A549 (cell line): ENCODE measurements at regions not wholly inside any gene's neighbourhood (a gene's known extent, or its start where the extent isn't known, plus 50 kb on each side); places are given as distances from the start of the nearest gene placed in this dataset.

Experiments
- ATAC-seq, 2 experiments: fragments of 200-7000 bp in 1 of 2; fragments of >200 bp in 1 of 2; cut with Nextera tagmentation in 1 of 2; cut with Tn5 transposase in 1 of 2; 3 replicates each; pipeline versions ENCODE4 v1.8.0 to v1.9.1; 2018 to 2020; ENCODE audit warnings: mild to moderate bottlenecking in 1 of 2, moderate library complexity in 1 of 2
- CTCF ChIA-PET: fragments of 300-600 bp; sonication (Branson Sonifier 250); formaldehyde crosslinking; extraction: SDS; loops from one replicate; lab custom pipeline; 2021; ENCODE audit warnings: antibody characterized with exemption, inconsistent platforms; lab: Yijun Ruan, JAX
- POLR2A ChIA-PET: fragments of 350-600 bp; formaldehyde crosslinking; extraction: SDS; loops from one replicate; lab custom pipeline; 2021; ENCODE audit warnings: antibody characterized with exemption, inconsistent platforms; lab: Yijun Ruan, JAX
- DNase-seq, 2 experiments: peaks; one replicate each; pipeline versions ENCODE4 v3.0.0 to v3.0.0-alpha.2; 2011 to 2016; ENCODE audit warnings: low read depth in 1 of 2, low spot score in 1 of 2
- FAIRE-seq: peaks from 2 replicates; lab custom pipeline; 2011; peaks lifted over from hg19 to GRCh38; lab: Jason Lieb, UNC
- H3K27ac ChIP-seq, 2 experiments: fragments of >200 bp; sonication (Bioruptor Twin); formaldehyde crosslinking; 3 replicates each; pipeline ENCODE4 v1.5.1; 2016 to 2017
- H3K4me1 ChIP-seq: fragments of >200 bp; sonication (Bioruptor Twin); formaldehyde crosslinking; 3 replicates; pipeline ENCODE4 v1.6.1; 2016
- H3K4me2 ChIP-seq: fragments of >200 bp; sonication (Bioruptor Twin); formaldehyde crosslinking; 3 replicates; pipeline ENCODE4 v1.6.1; 2016
- H3K4me3 ChIP-seq: fragments of >200 bp; sonication (Bioruptor Twin); formaldehyde crosslinking; 3 replicates; pipeline ENCODE4 v1.5.1; 2016
- H3K9me3 ChIP-seq: fragments of >200 bp; sonication (Bioruptor Twin); formaldehyde crosslinking; 3 replicates; pipeline ENCODE4 v1.6.1; 2016
- BHLHE40 ChIP-seq: IDR thresholded peaks from 2 replicates; pipeline ENCODE4 v1.6.1; 2012; ENCODE audit warnings: low read depth, low read length, inconsistent platforms
- CEBPB ChIP-seq, 2 experiments: fragments of >200 bp in 1 of 2; sonication (Bioruptor Twin) in 1 of 2; formaldehyde crosslinking in 1 of 2; IDR thresholded peaks; 2 replicates each; pipeline ENCODE4 v1.6.1; 2012 to 2016
- CHD4 ChIP-seq: fragments of 200-600 bp; sonication (generic); IDR thresholded peaks from 2 replicates; pipeline ENCODE4 v1.6.1; 2016; ENCODE audit warnings: antibody characterized with exemption, mild to moderate bottlenecking, borderline replicate concordance
- CTCF ChIP-seq: fragments of >200 bp; sonication (Bioruptor Twin); formaldehyde crosslinking; IDR thresholded peaks from 3 replicates; pipeline ENCODE4 v1.5.1; 2016
- EHF ChIP-seq: fragments of 250-450 bp; sonication (Bioruptor Pico); IDR thresholded peaks from 2 replicates; pipeline ENCODE4 v1.5.0; 2020; ENCODE audit warnings: mild to moderate bottlenecking
- EP300 ChIP-seq, 2 experiments: fragments of >200 bp; sonication (Bioruptor Twin); formaldehyde crosslinking; IDR thresholded peaks; 2 replicates in 1 of 2; 3 replicates in 1 of 2; pipeline ENCODE4 v1.6.1; 2016 to 2017
- GATA3 ChIP-seq: IDR thresholded peaks from 2 replicates; pipeline ENCODE4 v1.6.1; 2012; ENCODE audit warnings: borderline replicate concordance
- HDAC2 ChIP-seq: fragments of 200-600 bp; sonication (generic); IDR thresholded peaks from 2 replicates; pipeline ENCODE4 v1.6.1; 2016
- HOXB13 ChIP-seq: fragments of 250-450 bp; sonication (Bioruptor Pico); IDR thresholded peaks from 2 replicates; pipeline ENCODE4 v1.5.0; 2020; ENCODE audit warnings: low read depth, mild to moderate bottlenecking, moderate library complexity
- JUN ChIP-seq, 2 experiments: fragments of >200 bp; sonication (Bioruptor Twin); formaldehyde crosslinking; IDR thresholded peaks; 2 replicates in 1 of 2; 3 replicates in 1 of 2; pipeline ENCODE4 v1.6.1; 2016 to 2017
- JUNB ChIP-seq: fragments of >200 bp; sonication (Bioruptor Twin); formaldehyde crosslinking; IDR thresholded peaks from 2 replicates; pipeline ENCODE4 v1.6.1; 2016
- KDM5A ChIP-seq: fragments of 200-600 bp; sonication (generic); IDR thresholded peaks from 2 replicates; pipeline ENCODE4 v1.6.1; 2016; ENCODE audit warnings: antibody characterized with exemption, mild to moderate bottlenecking
- MYC ChIP-seq: IDR thresholded peaks from 2 replicates; pipeline ENCODE4 v1.6.1; 2012; ENCODE audit warnings: mild to moderate bottlenecking, inconsistent platforms, low read length, improper control_type of control experiment, borderline replicate concordance
- NFE2L2 ChIP-seq: fragments of 150-350 bp; conservative IDR thresholded peaks from 2 replicates; pipeline ENCODE4 v1.6.1; 2014; ENCODE audit warnings: low read length
- PHF8 ChIP-seq: fragments of 200-600 bp; sonication (generic); IDR thresholded peaks from 2 replicates; pipeline ENCODE4 v1.6.1; 2016; ENCODE audit warnings: low read depth, mild to moderate bottlenecking, antibody characterized with exemption, moderate library complexity, borderline replicate concordance
- RAD21 ChIP-seq, 2 experiments: fragments of >200 bp in 1 of 2; sonication (Bioruptor Twin) in 1 of 2; formaldehyde crosslinking in 1 of 2; IDR thresholded peaks in 1 of 2; conservative IDR thresholded peaks in 1 of 2; 2 replicates in 1 of 2; 3 replicates in 1 of 2; pipeline ENCODE4 v1.6.1; 2012 to 2018; ENCODE audit warnings: inconsistent platforms in 1 of 2
- RARB ChIP-seq: fragments of 250-450 bp; sonication (Bioruptor Pico); IDR thresholded peaks from 2 replicates; pipeline ENCODE4 v1.8.0; 2021; ENCODE audit warnings: mild to moderate bottlenecking, moderate library complexity
- SMC3 ChIP-seq: fragments of >200 bp; sonication (Bioruptor Twin); formaldehyde crosslinking; IDR thresholded peaks from 3 replicates; pipeline ENCODE4 v1.6.1; 2018; ENCODE audit warnings: inconsistent platforms
- SREBF2 ChIP-seq: fragments of 450-650 bp; IDR thresholded peaks from 2 replicates; pipeline ENCODE4 v1.6.1; 2014; ENCODE audit warnings: mild to moderate bottlenecking, moderate library complexity
- TFCP2L1 ChIP-seq: fragments of 250-450 bp; sonication (Bioruptor Pico); IDR thresholded peaks from 2 replicates; pipeline ENCODE4 v1.5.0; 2021; ENCODE audit warnings: mild to moderate bottlenecking
- ZSCAN20 ChIP-seq: fragments of 250-450 bp; sonication (Bioruptor Pico); IDR thresholded peaks from 2 replicates; pipeline ENCODE4 v1.8.0; 2022; ENCODE audit warnings: mild to moderate bottlenecking, moderate library complexity
- WGBS: methylation state at CpG from one replicate; pipeline ENCODE4 v1.1.6; 2017; ENCODE audit errors: missing lambda C conversion rate; 5-methylcytosine and 5-hydroxymethylcytosine counted together
- TF ChIP-seq, protein P1 (sequence below): fragments of >200 bp; sonication (Bioruptor Twin); formaldehyde crosslinking; IDR thresholded peaks from 3 replicates; pipeline ENCODE4 v1.6.1; 2016

GRCh38 chr5:164256351-164256750 lies 750.9 kb downstream of the MAT2B start:
- Histone ChIP-seq H3K4me1 (no peaks in the 10 kb centered on the region), H3K9me3 (no peaks in the 10 kb centered on the region), H3K4me3 (no peak overlapping the region), H3K27ac (no peak overlapping the region), H3K4me2 (no peak overlapping the region)
- TF ChIP-seq ZSCAN20 (no peak), PHF8 (no peak), CHD4 (no peak), RARB (no peak), JUN (IDR thresholded peaks at IDR 0.05) (no peak), BHLHE40 (no peak), HDAC2 (no peak), CTCF (no peak), SMC3 (no peak)
- DNase-seq = no peak
- no peak for FAIRE-seq
- POLR2A ChIA-PET = no interaction called here
- ATAC-seq = no peak
- CTCF ChIA-PET = no interaction called here
- 0% methylated on average over 1 of the region's 1 CpG for WGBS

GRCh38 chr5:164256954-164257353 lies 751.5 kb downstream of the MAT2B start:
- 4% methylated on average over 2 of the region's 2 CpGs for WGBS

GRCh38 chr5:164265566-164265965 lies 760.1 kb downstream of the MAT2B start:
- 0% methylated on average over 1 of the region's 1 CpG for WGBS
- no peak for ATAC-seq
- Histone ChIP-seq H3K27ac (no peak overlapping the region), H3K4me1 (no peaks in the 10 kb centered on the region), H3K9me3 (no peaks in the 10 kb centered on the region), H3K4me2 (no peak overlapping the region), H3K4me3 (no peak overlapping the region)
- DNase-seq = no peak
- ChIA-PET POLR2A (no interaction called here), CTCF (interaction anchor here (1.0 kb wide), 1 partner anchor 12 kb away, joined by 4 read pairs; no protein-coding TSS in a partner anchor)
- TF ChIP-seq EP300 (IDR thresholded peaks at IDR 0.05) (no peak), CEBPB (IDR thresholded peaks at IDR 0.05) (no peak), EHF (CRISPR knock-in tag) (no peak), KDM5A (no peak), HOXB13 (CRISPR knock-in tag) (no peak), NFE2L2 (no peak), HDAC2 (no peak), MYC (no peak), JUNB (no peak)
- TF ChIP-seq, protein P1, sequence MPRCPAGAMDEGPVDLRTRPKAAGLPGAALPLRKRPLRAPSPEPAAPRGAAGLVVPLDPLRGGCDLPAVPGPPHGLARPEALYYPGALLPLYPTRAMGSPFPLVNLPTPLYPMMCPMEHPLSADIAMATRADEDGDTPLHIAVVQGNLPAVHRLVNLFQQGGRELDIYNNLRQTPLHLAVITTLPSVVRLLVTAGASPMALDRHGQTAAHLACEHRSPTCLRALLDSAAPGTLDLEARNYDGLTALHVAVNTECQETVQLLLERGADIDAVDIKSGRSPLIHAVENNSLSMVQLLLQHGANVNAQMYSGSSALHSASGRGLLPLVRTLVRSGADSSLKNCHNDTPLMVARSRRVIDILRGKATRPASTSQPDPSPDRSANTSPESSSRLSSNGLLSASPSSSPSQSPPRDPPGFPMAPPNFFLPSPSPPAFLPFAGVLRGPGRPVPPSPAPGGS = no peak
- no peak for FAIRE-seq

More at GRCh38 chr5:164256954-164257353, 751.5 kb downstream of the MAT2B start:
- ChIA-PET CTCF (no interaction called here), POLR2A (no interaction called here)
- DNase-seq (no peak), FAIRE-seq (no peak), ATAC-seq (no peak)
- TF ChIP-seq SREBF2 = no peak
- TF ChIP-seq RAD21 (conservative IDR thresholded peaks at IDR 0.05 in 1 of 2, IDR thresholded peaks at IDR 0.05 in 1 of 2) = no peak
- no peak for TF ChIP-seq GATA3
- no peak for TF ChIP-seq TFCP2L1
- no peak overlapping the region for H3K4me2 ChIP-seq
- H3K9me3 ChIP-seq = no peaks in the 10 kb centered on the region
- no peak overlapping the region for H3K4me3 ChIP-seq
- H3K27ac ChIP-seq = no peak overlapping the region
- no peaks in the 10 kb centered on the region for H3K4me1 ChIP-seq
